HG03280 (cell line): ENCODE measurements at regions not wholly inside any gene's neighbourhood (a gene's known extent, or its start where the extent isn't known, plus 50 kb on each side); places are given as distances from the start of the nearest gene placed in this dataset.

Source experiments
- ATAC-seq: cut with Tn5 transposase; IDR thresholded peaks from one replicate; pipeline ENCODE4 v1.9.1; 2021; ENCODE audit warnings: mild to moderate bottlenecking, moderate library complexity; ENCODE audit not compliant: unreplicated experiment

DNA sequence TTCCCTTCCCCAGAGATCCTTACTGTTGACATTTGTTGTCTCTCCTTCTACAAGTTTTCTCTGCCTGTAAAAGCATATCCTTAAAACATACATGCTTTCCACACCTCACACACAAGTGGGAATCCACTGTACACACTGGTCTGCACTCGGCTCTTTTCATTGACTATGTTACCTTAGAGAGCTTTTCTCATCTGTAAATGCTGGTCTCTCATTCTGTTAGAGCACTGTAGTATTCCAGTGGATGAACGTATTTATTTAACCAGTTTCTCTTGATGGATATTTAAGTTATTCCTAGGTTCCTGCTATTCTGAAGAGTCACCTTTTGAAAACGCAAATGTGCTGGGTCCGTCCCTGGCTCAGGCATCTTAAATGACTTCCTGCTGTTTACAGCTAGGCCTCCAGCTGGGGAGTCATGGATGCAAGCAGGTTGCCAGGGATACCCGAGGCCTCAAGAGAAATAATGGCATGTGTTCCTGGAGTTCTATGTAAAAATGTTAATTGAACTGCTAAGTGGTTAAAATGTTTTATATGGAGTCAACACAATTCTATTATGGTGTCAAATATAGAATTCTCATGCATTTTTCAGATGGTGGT is 61.1 kb upstream of the TGM3 start:
- no peak for ATAC-seq

DNA sequence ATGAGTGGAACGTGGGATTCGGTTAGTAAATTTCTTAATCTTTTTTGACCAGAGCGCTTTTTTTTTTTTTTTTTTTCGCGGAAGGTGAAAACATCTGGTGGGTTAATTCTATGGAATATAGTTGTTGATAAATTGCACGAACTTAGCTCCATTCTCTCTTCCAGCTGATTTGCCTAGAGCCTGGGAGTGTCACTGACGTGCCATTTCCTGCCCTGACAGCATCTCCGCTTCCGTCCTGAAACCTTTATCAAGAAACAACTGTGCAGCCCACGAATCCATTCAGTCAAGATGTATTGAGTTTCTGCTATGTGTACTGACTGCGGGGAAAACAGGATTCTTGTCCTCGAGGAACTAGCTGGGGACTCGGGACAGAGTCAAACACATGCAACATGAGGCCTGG is 59.5 kb upstream of the TGM3 start:
- ATAC-seq = no peak

DNA sequence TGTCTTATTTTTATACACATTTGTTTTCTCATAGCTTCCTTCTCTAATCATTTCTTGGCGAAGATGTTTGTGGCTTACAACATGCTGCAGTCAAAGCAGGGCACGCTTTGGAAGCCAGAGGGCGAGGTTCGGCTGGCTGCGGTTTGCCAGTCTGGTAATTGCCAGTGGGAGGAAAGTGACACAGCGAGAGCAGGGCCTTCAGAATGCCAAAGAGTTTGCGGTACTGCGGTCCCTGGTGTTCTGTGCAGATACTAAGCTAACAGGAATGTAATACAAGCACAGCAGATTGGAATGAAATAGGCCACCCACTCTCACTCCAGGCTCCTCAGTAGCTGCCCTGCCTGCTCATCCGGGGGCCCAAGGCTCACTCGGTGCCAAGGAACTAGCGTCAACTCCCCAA is 58.7 kb upstream of the TGM3 start:
- no peak for ATAC-seq

DNA sequence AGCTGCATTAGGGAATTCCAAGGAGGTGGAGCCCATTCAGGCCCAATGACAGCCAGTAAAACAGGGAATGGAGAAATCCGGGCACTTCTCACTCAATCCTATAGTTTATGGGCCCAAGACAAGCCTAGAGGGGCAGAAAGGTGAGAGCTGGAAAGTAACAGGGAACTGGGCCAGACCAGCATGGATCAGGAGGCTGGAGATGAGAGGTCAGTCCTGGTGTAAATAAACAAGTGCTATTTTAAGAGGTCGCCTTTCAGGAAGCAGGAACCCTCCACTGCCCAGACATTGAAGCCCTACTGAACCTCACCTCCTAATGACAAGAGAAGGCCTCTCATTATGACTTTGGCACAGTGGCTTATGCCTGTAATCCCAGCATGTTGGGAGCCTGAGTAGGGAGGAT is 57.2 kb upstream of the TGM3 start:
- ATAC-seq = no peak

DNA sequence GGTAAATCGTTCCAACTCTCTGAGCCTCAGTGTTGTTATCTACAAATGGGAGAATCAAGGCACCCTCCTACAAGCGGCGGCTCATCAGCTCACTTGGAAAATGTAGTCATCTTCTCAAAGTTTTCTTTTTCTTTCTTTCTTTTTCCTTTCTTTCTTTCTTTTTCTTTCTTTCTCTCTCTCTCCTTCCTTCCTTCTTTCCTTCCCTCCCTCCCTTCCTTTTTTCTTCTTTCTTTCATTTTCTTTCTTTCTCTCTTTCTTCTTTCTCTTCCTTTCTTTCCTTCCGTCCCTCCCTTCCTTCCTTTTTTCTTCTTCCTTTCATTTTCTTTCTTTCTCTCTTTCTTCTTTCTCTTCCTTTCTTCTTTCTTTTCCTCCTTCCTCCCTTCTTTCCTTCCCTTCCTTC is 55.0 kb upstream of the TGM3 start:
- no peak for ATAC-seq

DNA sequence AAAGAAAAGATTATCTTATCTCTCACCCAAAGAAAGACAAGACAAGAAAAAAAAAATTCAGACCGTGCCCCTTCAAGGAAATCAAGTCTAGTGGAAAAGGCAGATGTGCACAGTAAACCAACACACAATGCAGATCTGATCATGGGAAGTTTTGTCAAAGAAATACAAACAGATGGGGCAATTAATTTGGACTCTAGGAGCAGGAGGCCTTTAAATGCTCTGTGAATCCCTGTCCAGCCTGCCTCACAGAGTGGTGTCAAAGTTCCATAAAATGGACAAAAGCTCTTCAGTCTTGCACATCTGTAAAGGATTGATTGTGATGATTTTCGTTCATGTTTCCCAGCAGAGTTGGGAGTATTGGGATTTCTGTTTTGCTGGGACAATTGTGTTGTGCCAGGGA is 53.1 kb upstream of the TGM3 start:
- no peak for ATAC-seq

DNA sequence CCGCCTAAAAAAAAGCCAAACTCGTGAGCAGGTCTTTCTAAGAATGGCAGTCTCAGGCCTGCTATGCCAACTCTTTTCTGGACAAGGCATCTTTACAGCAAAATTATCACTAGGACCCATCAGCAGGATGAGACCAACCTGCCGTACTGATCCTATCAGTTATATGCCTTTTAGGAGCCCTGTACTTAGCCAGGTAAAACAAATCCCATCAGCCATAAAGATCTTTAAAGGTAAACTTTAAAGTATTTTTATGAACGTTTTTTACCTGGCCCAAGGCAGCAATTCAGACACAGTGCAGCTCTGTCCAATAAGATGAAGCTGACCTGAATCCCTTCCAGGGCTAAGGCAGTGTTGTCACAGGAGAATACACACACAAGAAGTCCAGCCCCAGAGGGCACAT is 51.3 kb upstream of the TGM3 start:
- no peak for ATAC-seq

DNA sequence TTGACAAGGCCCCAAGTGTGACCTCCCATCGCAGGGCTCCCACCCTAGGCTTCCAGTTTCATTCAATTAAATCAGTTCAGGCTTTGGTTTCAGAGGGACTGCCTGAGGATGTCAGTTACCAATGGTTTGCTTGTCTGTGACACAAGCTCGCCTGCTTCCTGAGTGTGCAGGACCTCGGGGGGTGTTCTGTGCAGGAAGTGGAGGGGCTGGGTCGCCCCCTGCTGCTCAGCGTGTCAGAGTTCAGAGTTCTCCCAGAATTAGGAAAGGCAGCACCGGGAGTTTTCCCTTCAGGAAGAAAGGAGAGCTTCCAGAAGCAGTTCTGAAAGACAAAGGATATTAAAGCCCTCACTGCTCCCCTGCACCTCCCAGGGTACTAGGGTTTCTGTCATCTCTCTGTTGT is 50.8 kb upstream of the TGM3 start:
- ATAC-seq = no peak

DNA sequence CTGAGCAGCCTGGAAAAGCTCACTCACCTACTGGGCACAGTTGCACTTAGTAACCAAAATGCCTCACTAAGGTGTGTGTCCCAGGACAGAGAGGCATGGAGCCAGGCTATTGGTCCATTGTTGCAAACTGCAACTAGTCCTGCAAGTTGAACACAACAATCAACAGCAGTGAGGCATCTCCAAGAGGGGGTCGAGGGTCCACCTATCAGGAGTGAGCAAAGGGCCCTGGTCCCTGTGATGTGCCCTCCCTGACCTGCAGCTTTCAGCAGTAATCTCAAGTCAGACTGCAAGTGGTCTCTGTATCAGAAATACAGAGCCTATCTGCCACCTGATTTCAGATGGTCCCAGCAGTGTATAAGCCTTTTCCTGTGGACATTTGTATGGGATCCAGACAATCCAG is 50.2 kb upstream of the TGM3 start:
- ATAC-seq = no peak
